GM18858 (cell line): ENCODE measurements at regions not wholly inside any gene's neighbourhood (a gene's known extent, or its start where the extent isn't known, plus 50 kb on each side); places are given as distances from the start of the nearest gene placed in this dataset.

Experiments
- ATAC-seq: cut with Tn5 transposase; IDR thresholded peaks from one replicate; pipeline ENCODE4 v1.9.1; 2021; ENCODE audit not compliant: unreplicated experiment

- no peak for ATAC-seq
These were observed 691.3 kb downstream of the SORCS1 start for GRCh38 chr10:106473129-106473685.

- ATAC-seq: no peak
These were observed 697.0 kb downstream of the SORCS1 start for GRCh38 chr10:106467506-106467905.

- ATAC-seq: no peak
These were observed 707.0 kb downstream of the SORCS1 start for GRCh38 chr10:106457522-106457921.

DNA sequence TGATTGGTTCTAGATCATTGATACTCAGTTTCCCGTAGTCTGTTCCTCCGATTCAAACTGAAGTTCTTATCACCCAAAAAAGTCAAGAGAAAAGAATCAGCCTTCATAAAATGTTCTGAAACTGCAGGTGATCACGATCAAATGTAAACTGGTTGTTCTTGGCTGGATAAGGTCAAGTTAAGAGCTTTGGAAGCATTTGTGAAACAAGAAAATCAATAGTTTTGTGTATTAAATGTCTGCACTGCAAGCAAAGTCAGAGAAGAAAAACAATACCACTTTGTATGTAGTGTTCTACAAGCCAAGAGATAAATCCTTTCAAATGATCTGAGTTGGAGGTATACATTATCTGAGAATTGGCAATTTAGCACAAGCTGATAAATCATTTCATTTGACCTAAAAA is 710.3 kb downstream of the SORCS1 start:
- ATAC-seq: no peak

- no peak for ATAC-seq
These were observed 713.5 kb downstream of the SORCS1 start for GRCh38 chr10:106450966-106451365.

DNA sequence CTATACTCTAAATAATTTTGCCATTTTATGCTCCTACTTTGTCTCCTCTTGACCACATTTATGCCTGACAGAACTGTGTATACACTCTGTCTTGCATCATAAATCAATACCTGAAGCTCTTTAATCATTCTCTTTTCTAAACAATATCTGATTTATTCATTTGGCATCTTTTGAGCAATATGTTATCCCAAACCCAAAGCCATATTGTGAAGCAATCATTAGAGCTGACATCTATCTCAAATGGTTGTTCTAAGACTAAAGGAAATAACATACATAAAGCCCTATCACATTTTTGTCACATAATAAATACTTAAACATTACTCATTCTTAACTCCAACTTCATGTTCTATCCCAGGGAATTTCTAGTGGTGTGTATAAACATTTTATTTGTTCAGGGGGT is 717.6 kb downstream of the SORCS1 start:
- ATAC-seq: no peak

DNA sequence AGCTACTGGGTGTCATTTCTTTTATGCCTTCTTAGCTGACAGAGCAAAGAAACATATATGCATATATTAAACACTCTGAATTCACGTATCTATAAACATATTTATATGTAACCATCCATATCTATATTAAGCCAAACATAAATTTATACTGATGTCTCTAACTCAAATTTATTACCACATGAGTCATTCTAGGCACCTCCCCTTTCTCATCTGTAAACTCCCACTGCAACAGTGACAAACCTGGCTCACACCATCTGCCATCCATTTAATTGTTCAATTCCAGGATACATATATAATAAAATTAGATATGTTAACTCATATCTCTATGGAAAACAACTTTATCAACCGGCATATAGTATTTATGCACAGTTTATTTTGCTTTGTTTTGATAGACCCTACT is 722.3 kb downstream of the SORCS1 start:
- ATAC-seq: no peak

DNA sequence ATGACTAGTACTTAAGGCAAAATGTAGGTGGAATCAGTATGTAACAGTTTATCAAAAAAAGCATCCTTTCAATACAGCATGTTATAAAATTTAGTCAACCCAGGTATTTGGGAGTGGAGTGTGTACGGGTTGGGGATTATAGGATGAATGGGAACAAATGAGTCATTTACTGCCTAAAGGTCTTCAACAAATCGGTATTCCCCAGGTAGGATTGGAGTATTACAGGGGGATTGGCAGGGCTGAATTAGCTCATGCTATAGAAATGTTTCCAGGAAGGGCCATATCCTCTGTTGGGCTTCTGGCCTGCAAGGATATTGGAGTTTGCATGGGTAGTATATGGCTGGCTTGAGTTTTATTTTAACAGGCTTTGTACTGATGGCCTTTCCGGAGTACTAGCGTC is 723.7 kb downstream of the SORCS1 start:
- ATAC-seq: no peak

- ATAC-seq: no peak
These were observed 724.2 kb downstream of the SORCS1 start for GRCh38 chr10:106440355-106440754.

DNA sequence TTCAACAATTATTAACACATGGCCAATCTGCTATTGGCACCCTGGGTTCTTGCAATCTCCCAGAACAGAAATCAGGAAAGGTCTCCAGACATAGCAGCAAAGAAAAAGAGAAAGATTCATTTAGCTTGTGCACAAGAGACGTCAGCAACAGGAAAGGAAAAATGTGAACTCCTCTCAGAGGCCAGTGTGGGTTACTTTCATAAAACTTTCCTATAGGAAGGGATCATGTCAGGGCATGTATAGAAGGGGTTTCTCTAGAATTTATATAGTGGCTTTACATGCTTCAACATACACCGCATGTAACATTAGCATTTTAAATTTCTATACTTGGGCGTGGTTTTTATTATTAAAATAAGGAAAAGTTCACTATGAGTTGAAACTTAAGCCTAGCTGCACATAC is 725.1 kb downstream of the SORCS1 start:
- no peak for ATAC-seq

- no peak for ATAC-seq
These were observed 726.1 kb downstream of the SORCS1 start for GRCh38 chr10:106438386-106438785.

DNA sequence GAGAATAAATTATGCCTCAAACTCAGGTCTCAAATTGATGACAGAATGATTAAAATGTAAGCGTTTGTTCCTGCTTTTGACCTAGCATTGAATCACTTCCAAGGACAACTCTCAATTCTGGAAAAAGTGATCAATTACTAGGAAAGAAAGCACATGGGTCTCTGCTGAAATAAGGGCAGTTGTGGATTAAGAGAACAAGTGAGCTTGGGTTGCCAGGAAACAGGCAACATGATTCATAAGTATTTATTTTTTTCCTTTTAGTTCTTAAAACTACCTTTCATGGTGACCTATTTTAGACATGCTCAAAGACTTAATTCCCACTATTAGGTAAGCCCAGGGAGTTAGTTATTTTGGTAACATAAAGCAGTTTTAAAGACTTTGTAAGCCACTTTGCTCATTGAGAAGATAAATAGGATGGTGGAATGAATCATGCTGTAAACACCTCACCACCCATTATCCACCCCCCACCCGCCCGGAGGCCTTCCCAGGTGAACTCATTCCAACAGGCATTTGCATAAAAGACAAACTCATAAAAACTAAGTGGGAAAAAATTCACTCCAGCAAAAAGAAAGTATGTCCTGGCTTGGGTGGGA is 728.3 kb downstream of the SORCS1 start:
- ATAC-seq: no peak

DNA sequence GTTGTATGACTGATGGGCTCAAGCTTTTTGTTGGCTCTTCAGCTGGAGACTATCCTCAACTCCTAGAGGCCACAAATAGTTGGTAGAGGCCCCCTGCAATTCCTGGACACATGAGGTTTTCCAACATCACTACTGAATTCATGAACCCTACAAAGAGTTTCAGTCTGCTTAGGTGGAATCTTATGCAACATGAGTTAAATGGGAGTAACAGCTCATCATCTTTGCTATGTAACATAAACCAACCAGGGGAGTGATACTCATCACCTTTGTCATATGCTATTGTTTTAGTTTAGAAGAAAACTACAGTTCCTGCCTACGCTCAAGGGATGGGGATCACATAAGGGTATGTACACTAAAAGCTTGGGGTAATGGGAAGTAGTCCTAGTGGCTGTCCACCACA is 729.4 kb downstream of the SORCS1 start:
- no peak for ATAC-seq

GRCh38 chr10:106424981-106425380 is 739.5 kb downstream of the SORCS1 start:
- no peak for ATAC-seq

DNA sequence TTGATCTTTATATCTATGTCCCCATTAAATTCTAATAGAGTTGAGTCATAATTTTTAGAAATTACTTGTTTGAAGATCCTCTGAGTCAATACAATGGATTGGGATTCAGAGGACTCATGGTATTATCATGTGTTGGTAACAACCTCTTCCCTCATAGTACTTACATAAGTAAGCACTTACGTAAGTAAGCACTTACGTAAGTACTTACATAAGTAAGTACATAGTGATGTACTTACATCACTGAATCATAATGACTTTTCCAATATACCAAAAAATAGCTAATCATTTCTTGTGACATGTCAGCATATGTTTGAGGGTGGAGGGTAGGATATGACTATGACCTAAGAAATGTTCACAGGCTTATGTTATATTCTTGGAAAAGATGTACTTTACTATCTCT is 740.5 kb downstream of the SORCS1 start:
- no peak for ATAC-seq

GRCh38 chr10:106410331-106410730 is 754.2 kb downstream of the SORCS1 start:
- no peak for ATAC-seq

GRCh38 chr10:106405141-106405540 is 759.4 kb downstream of the SORCS1 start:
- no peak for ATAC-seq

GRCh38 chr10:106402458-106402857 is 762.0 kb downstream of the SORCS1 start:
- ATAC-seq: no peak

DNA sequence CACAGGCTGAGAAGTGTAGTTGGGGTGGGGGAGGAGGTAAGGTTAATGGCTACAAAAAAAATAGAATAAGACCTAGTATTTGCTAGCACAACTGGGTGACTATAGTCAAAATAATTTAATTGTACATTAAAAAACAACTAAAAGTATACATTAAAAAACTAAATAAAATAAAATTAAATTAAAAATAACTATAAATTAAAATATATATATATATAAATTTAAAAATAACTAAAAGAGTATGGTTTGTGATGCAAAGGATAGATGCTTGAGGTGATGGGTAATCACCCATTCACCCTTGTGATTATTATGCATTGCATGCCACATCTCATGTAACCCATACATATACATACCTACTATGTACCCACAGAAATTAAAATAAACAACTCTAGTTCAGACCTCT is 762.5 kb downstream of the SORCS1 start:
- no peak for ATAC-seq

DNA sequence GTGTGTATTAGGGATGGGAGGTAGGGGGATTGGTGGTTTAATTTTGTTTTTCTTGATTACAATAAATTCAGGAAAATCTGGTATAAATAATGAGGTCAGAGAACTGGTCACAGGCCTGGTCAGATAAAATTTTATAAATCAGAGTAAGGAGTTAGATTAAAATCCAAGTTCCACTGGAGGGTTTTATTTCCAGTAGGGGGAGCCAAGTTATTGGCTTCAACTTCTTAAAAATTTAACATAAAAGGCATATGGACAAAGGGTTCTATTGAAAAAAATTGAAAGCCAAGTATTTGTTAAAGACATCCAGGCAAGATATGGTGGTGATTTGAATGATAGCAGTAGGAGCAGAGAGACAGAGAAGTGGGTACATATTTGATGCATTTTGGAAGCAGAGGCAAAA is 763.3 kb downstream of the SORCS1 start:
- ATAC-seq: no peak

DNA sequence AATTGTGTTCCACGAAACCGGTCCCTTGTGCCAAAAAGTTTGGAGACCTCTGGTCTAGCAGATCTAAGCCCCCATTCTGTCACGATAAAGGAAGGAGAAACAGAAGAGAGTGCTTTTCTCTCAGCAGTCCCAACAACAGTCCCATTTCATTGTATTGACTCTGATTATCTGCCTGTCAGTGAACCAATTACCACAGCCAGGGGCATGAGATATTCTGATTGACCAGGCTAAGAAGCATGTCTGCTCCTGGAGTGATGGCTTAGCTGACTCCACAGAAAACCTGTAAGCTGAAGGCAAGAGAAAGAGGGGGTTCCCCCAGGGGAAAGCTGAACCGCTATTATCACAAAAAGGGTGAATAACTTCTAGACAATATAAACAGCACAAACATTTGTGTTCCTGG is 765.4 kb downstream of the SORCS1 start:
- no peak for ATAC-seq

DNA sequence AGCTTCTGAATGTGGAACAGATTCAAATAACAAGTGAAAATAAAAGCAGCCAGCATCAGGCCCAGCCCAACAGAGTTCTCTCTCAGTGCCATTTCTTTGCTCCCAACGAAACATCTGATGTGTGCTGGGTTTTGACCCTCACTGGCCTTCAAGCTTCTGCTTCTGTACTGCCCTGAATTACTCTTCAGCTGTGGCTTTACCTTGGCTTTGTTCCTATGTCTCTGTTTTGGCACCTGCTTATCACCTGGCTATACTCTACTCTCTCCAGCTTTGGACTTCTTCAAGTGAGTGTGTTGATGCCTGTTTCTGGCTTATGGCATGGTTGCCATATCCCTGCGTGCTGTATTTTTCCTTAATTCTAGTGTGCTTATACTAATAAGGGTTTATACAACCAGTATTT is 768.3 kb downstream of the SORCS1 start:
- ATAC-seq: no peak

DNA sequence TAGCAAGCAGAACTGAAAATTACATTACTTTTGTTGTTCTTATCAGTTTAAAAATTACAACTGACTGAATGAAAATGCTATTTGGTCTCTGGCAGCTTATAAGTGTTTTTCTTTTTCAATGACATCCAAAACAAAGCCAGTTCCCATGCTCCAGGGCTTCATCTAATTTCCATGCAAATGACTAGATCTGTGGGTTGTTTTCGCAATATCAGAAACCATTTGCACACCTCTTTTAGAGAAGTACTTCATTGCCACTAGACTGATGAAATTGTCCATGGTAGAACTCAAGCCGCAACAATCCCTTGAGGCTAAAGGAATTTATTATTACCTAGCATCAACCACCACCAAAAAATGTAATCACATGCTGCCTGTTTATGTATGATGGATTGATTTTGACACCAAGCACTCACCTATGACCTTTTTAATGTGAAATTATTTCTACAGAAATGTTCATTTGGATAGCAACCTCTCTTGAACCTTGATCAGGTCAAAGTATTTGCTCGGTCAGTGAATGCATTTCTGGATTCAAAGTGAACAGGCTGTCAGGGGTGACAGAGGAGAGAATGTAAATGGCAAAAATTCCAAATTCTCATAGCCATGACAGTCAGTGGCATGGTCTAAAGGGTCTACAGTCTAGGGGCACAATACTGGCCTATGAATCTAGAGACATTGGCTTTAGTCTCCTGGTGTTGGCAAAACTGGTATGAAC is 769.3 kb downstream of the SORCS1 start:
- ATAC-seq: no peak
